GM19452 (cell line): ENCODE measurements at regions not wholly inside any gene's neighbourhood (a gene's known extent, or its start where the extent isn't known, plus 50 kb on each side); places are given as distances from the start of the nearest gene placed in this dataset.
"Not testable (repeated sequence)": the region's sequence is repeated elsewhere in the genome, so short reads cannot be mapped to it uniquely, and the experiment has no call there.

Experiments used
- ATAC-seq: cut with Tn5 transposase; IDR thresholded peaks from one replicate; pipeline ENCODE4 v1.9.1; 2021; ENCODE audit not compliant: unreplicated experiment

DNA sequence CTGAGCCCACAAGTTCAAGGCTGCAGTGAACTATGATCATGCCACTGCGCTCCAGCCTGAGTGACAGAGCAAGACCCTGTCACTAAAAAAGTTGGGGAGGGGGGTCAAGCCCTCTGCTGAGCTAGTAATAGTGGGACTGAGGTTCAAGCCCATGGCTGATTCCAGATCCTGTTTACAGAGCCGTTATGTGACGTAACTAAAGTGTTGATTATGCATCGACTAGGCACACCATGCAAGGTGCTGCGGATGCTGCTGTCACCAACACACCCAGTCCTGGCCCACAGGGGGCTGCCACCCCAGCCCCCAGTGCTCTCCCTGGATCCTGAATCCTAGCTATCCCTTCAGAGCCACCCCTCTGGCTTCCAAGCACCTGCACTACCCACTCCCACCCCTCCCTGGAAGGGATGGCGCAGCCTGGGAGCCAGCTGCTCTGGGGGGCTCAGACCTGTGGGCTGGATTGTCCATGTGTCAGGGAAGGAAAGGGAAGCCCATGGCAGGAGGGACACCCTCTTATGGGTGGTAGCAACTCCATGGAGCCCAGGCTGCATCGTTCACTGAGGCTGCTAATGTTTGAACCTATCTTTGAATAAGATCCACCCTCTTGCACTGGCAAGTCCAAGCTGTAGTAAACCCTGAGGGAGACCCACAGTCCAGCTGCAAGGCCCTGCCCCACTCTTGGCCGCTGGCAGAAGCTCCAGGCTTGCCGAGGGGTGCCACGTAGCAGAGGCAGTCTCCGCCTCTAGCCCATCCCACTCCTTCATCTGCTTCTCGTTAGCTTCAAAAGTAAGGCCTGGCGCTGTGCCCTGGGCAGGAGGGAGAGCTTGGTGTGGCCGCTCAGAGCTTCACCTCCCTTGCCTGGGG lies 95.0 kb downstream of the SNX5 start:
- no peak for ATAC-seq

DNA sequence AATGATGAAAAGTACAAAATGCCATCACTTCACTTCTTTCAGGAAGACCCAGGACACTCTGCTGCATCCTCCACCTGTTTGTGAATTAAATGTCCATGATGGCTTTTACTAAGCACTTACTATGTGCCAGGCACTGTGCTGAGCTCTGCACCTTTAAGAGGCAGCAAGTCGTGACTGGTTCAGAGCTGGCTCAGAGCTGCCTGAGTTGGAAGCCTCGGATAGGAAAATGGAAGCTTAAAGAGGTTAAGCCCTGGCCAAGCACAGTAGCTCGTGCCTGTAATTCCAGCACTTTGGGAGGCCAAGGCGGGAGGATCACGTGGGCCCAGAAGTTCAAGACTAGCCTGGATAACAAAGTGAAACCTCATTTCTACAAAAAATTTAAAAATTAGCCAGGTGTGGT lies 95.6 kb downstream of the SNX5 start:
- ATAC-seq: no peak

DNA sequence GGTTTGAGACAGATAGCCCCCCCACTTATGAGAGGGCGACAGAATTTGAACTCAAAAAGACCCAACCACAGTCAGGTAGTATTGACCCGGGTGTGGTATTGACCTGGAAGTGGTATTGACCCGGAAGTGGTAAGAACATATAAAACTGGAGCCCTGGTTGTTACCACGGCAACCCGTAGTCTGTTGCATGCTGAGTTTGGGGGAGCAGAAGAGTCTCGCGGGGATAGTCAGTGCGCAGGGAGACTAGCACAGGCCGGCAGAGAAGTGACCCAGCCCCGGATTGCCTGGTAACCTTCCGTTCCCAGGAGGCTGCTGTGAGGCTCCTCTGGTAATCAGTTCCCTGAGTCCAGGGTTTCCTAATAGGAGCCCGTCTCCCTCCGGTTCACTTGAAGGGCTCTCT lies 96.2 kb downstream of the SNX5 start:
- no peak for ATAC-seq

DNA sequence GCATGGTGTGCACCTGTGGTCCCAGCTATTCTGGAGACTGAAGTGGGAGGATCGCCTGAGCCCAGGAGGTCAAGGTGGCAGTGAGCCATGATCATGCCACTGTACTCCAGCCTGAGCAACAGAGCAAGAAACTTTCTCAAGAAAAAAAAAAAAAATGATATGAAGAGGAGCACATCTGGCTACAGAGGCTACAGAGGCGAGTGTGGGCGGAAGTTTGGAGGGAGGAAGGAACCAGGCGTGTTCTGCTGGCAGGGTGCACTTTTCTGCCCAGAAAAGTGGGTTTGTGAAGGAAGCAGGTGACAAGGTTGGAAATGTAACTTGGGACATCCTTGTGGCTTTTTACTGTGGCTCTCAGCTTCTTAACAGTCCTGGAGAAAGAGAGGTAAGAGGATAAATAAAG lies 96.7 kb downstream of the SNX5 start:
- no peak for ATAC-seq

GRCh38 chr20:17871181-17871580 lies 97.4 kb downstream of the SNX5 start:
- no peak for ATAC-seq

DNA sequence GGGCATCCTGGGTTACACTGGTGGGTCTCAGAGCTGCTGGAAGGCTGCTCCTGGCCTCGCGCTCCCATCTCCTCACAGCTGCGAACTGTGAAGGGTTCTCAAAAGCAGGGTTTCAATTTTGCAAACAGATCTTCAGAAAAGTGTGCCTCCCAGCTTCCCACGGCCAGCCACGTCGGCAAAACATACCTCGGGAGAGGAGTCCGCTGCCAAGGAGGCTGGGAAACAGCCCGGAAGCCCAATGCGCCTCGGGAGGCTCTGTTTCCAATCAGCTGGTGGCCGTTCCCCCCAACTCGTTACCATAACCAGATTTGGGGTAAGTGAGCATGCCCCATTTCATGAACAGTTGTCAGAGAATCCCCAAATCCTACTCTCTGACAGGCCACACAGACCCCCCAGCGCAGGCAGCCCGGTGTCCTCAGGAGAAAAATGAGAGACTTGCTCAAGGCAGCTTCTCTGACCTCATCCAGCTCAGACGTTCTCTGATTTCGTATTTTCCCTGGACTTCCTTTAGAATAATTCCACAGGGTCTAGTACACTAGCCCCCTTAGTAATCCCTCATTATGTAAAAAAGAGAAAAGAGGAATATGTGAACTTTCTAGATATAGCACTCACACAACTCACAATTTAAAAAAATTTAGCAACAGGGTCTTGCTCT lies 98.4 kb downstream of the SNX5 start:
- ATAC-seq: no peak

GRCh38 chr20:17869295-17869994 lies 99.1 kb downstream of the SNX5 start:
- no peak for ATAC-seq

- no peak for ATAC-seq
These were observed 99.8 kb downstream of the SNX5 start for GRCh38 chr20:17868700-17869231.

- no peak for ATAC-seq
These were observed 100.4 kb downstream of the SNX5 start for GRCh38 chr20:17868151-17868550.

- ATAC-seq: no peak
These were observed 101.3 kb downstream of the SNX5 start for GRCh38 chr20:17867131-17867925.

DNA sequence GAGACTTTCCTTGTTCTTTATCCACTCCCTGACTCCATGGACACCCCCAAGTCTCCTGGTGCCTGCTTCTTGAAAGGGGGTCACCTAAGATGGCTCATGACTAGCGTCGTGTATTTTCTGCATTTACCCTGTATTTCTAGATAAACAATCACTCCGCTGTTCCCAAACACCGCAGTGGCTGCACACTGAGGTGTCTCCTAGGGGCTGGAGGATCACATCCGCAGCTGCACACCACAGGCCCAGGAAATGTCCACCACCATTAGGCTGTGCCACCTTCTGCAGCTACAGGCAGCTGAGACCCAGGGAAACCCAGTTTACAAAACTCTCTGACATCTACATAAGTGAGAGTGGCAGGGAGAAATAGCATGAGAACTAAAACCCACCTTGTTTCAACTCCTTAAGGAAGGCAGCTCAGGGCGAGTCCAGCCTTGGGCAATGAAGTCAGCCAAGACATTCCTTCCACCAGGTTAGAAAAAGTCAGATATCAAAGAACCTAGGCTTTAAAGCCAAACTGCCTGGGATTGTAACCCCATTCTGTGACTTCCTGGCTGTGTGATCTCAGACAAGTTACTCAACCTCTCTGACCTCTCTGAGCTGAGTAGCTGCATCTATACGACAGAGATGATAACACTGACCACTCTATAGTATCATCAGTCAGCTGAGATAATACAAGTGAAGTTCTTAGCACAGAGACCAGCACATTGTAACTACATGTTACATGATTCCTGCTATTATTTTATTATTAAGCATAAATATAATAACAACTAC lies 102.2 kb downstream of the SNX5 start:
- ATAC-seq: no peak

- no peak for ATAC-seq
These were observed 104.9 kb downstream of the SNX5 start for GRCh38 chr20:17863577-17864292.

GRCh38 chr20:17863209-17863576 lies 105.4 kb downstream of the SNX5 start:
- no peak for ATAC-seq

GRCh38 chr20:17862171-17862570 lies 106.4 kb downstream of the SNX5 start:
- ATAC-seq: no peak

DNA sequence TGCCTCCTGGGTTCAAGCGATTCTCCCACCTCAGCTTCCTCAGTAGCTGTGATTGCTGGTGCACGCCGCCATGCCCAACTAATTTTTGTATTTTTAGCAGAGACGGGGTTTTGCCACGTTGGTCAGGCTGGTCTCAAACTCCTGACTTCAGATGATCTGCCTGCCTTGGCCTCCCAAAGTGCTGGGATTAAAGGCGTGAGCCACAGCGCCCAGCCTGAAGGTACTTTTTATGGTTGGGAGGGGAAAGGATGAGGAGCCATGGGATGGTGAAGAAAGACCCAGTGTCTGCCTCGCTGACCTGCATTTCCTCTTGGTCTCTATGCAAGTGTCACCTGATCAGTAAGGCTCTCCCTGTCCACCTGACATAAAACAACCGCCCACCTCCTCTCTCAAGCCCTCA lies 107.0 kb downstream of the SNX5 start:
- ATAC-seq: not testable (repeated sequence)

GRCh38 chr20:17860301-17861197 lies 108.0 kb downstream of the SNX5 start:
- no peak for ATAC-seq

GRCh38 chr20:17859616-17860232 lies 108.9 kb downstream of the SNX5 start:
- ATAC-seq: peak; percentile 27

DNA sequence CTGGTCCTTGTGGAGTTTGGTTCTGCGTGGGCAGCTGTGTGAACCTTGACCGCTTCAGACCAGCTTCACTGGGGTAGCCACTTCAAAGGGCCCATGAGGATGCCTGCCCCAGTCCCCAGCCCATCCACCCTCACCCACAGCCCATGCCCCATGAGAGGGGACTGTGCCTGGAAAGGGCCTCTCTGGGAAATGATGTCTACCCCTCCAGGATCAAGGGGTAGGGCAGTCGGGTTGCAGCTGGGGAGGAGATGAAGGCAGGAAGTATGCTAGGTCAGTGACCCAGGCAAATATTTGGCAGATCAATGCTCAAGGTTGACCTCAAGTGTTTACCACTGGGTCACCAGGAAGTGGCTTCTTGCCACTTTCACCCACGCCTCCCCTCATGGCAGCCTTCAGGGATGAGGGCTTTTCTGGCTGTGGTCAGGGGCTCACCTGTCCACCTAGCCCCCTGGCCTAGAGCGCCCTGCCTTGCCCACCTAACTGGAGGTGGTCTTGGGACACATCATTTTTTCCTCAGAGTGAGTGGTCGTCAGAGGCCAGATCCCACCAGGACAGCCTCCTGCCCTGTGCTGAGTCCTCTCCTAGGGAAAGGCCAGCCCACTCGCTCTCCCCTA lies 109.5 kb downstream of the SNX5 start:
- ATAC-seq: peak; percentile 51
